Heart right ventricle (tissue), 16 donors: ENCODE measurements at regions not wholly inside any gene's neighbourhood (a gene's known extent, or its start where the extent isn't known, plus 50 kb on each side); places are given as distances from the start of the nearest gene placed in this dataset.

Experiments
- ATAC-seq, 8 donors: fragments of 200-7000 bp; cut with Tn5 transposase; one replicate each; pipeline ENCODE4 v1.9.1; 2020; ENCODE audit warnings: mild to moderate bottlenecking in 8 of 8, moderate library complexity in 8 of 8, moderate number of reproducible peaks in 1 of 8
- DNase-seq, 2 donors: peaks; one replicate each; pipeline ENCODE4 v3.0.0-alpha.2; 2020
- H3K27ac ChIP-seq, 10 donors: fragments of 200-600 bp; sonication (generic) in 2 of 10; one replicate each; pipeline versions ENCODE4 v1.5.0 to v1.8.0; 2020 to 2022; ENCODE audit warnings: mild to moderate bottlenecking in 3 of 10
- H3K27me3 ChIP-seq, 7 donors: fragments of 200-600 bp; one replicate each; pipeline ENCODE4 v1.8.0; 2021 to 2022; ENCODE audit warnings: mild to moderate bottlenecking in 2 of 7
- H3K36me3 ChIP-seq, 9 donors: fragments of 200-600 bp; sonication (generic) in 1 of 9; one replicate each; pipeline versions ENCODE4 v1.5.0 to v1.8.0; 2020 to 2022; ENCODE audit warnings: mild to moderate bottlenecking in 2 of 9
- H3K4me1 ChIP-seq, 9 donors: fragments of 200-600 bp; sonication (generic) in 1 of 9; one replicate each; pipeline versions ENCODE4 v1.5.0 to v1.8.0; 2020 to 2022; ENCODE audit warnings: mild to moderate bottlenecking in 4 of 9
- H3K4me3 ChIP-seq, 10 donors: fragments of 200-600 bp; sonication (generic) in 2 of 10; one replicate each; pipeline versions ENCODE4 v1.5.0 to v1.8.0; 2020 to 2022; ENCODE audit warnings: mild to moderate bottlenecking in 7 of 10, moderate library complexity in 2 of 10
- H3K9me3 ChIP-seq, 11 donors: fragments of 200-600 bp in 10 of 11; sonication (generic) in 2 of 11; one replicate each; pipeline versions ENCODE4 v1.5.0 to v1.8.0; 2013 to 2022; ENCODE audit warnings: mild to moderate bottlenecking in 2 of 11, control low read depth in 1 of 11, moderate library complexity in 1 of 11
- WGBS, 2 donors: extraction: QIAGEN DNeasy Blood & Tissue Kit; methylation state at CpG; one replicate each; pipeline ENCODE4 v1.1.7; 2013; ENCODE audit warnings: inconsistent platforms in 1 of 2; 5-methylcytosine and 5-hydroxymethylcytosine counted together
- intact Hi-C, 10 donors: fragments of 100-400 bp; cut with DNase I; formaldehyde crosslinking; loops; one replicate each; pipeline versions ENCODE4 v1.11.1 to v1.14.2; 2022
- TF ChIP-seq, protein P1 (sequence below), 9 donors: fragments of 200-600 bp; sonication (generic) in 2 of 9; IDR thresholded peaks; one replicate each; pipeline versions ENCODE4 v1.5.0 to v1.8.0; 2021 to 2022; ENCODE audit warnings: antibody characterized with exemption in 9 of 9, mild to moderate bottlenecking in 5 of 9, moderate library complexity in 1 of 9
- donor health status: Arrhythmogenic right ventricular cardiomyopathy.
- donor health status: ischemic (EF 13 %, LVEDD 7.1; RV severe dilation, severe dysfunction).
- donor health status: healthy with polysubstance abuse.
- donor health status: DM: no; HTN: yes; CAD: no.
- donor health status: DM: no; HTN: no; CAD: no.
- donor health status: ischemic (EF 25% LVEDD 6.9; RV normal size, moderate dysfunction).
- donor health status: ischemic (EF 25% LVEDD 5.7; RV mildly dilated, moderate dysfunction).
- donor health status: healthy.
- donor health status: DM: yes; HTN: yes; CAD: no.
- donor health status: Ischemic cardiomyopathy.
- donor health status: ischemic (EF 35%, LVEDD 5.7; RV mildly dilated, moderate dysfunction).
- donor health status: nonischemic (EF 11% LVEDD 7.7; RV severe dilation, severe dysfunction).
- donor health status: DM: yes; HTN: yes; CAD: no.
- donor health status: PGD.
- donor health status: ischemic (EF 29% LVEDD 5.4; RV normal size, mild dysfunction).
- donor health status: nonischemic (EF 23%, LVEDD 6.1; RV moderate dilation, normal function).

GRCh38 chr2:167675906-167676305, 571.5 kb downstream of the STK39 start:
- Histone ChIP-seq H3K4me3 (no peak overlapping the region), H3K36me3 (no peaks in the 10 kb centered on the region), H3K27me3 (no peaks in the 10 kb centered on the region), H3K27ac (no peak overlapping the region), H3K9me3 (peaks cover 0 to 18% (median 2%) of the 10 kb centered on the region in 11 donors), H3K4me1 (no peaks in the 10 kb centered on the region)
- ATAC-seq (no peak), DNase-seq (no peak)
- WGBS, 2 donors, result 71 to 81% methylated on average over 6 of the region's 6 CpGs
- TF ChIP-seq, protein P1, sequence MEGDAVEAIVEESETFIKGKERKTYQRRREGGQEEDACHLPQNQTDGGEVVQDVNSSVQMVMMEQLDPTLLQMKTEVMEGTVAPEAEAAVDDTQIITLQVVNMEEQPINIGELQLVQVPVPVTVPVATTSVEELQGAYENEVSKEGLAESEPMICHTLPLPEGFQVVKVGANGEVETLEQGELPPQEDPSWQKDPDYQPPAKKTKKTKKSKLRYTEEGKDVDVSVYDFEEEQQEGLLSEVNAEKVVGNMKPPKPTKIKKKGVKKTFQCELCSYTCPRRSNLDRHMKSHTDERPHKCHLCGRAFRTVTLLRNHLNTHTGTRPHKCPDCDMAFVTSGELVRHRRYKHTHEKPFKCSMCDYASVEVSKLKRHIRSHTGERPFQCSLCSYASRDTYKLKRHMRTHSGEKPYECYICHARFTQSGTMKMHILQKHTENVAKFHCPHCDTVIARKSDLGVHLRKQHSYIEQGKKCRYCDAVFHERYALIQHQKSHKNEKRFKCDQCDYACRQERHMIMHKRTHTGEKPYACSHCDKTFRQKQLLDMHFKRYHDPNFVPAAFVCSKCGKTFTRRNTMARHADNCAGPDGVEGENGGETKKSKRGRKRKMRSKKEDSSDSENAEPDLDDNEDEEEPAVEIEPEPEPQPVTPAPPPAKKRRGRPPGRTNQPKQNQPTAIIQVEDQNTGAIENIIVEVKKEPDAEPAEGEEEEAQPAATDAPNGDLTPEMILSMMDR (IDR thresholded peaks at IDR 0.05), result no peak
- intact Hi-C loops, result no loop called here

GRCh38 chr2:167670588-167670987, 576.8 kb downstream of the STK39 start:
- intact Hi-C loops, result no loop called here
- ATAC-seq (no peak), DNase-seq (no peak)
- WGBS, 2 donors, result 0% methylated on average over 1 of the region's 1 CpG
- Histone ChIP-seq H3K27me3 (no peaks in the 10 kb centered on the region), H3K9me3 (peaks cover 0 to 49% (median 14%) of the 10 kb centered on the region in 11 donors), H3K4me3 (no peak overlapping the region), H3K36me3 (no peaks in the 10 kb centered on the region), H3K4me1 (no peaks in the 10 kb centered on the region), H3K27ac (no peak overlapping the region)
- TF ChIP-seq, protein P1 (IDR thresholded peaks at IDR 0.05), result no peak

DNA sequence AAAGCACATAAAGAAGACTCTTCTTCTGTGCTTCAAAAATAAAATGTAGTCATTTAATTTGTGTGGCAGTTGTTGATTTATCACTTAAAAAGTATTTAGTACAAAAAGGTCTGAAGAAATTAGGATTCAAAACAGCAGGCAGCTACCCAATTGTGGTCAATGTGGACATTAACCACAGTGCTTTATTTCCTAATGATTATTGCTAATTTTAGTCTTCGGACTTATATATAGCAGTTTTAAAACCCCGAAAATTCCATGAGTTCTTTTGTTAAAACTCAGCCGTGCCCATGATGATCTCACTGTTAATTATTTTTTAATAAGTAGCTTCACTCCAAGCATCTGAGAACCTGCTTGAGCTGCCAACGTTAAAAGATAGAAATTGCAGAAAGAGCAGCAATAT, 594.3 kb downstream of the STK39 start:
- Histone ChIP-seq H3K27ac (no peak overlapping the region), H3K4me1 (no peaks in the 10 kb centered on the region), H3K4me3 (no peak overlapping the region), H3K9me3 (no peaks in the 10 kb centered on the region), H3K27me3 (no peaks in the 10 kb centered on the region), H3K36me3 (no peaks in the 10 kb centered on the region)
- DNase-seq, result no peak
- intact Hi-C loops, result no loop called here
- 72% methylated on average over 4 of the region's 4 CpGs for WGBS, 2 donors
- no peak for ATAC-seq
- TF ChIP-seq, protein P1 (IDR thresholded peaks at IDR 0.05), result no peak

DNA sequence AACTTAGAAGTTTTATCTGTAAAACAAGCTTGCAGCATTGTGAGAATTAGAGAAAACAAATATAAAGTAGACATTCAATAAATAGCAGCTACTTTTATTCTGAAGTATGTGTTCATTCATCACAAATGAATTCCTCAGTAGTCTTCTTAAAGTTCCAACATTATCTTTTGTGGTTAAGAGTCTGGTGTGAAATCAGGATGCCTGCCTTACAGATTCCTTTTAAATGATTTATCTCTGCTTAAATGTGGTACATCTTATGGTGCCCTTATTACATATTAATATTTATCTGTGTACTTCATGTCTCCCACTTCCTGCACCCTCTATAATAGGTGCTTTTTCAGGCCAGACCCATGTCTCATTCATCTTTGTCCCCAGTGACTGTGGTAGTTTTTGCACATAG, 595.0 kb downstream of the STK39 start:
- ATAC-seq (no peak), DNase-seq (no peak)
- TF ChIP-seq, protein P1 (IDR thresholded peaks at IDR 0.05), result no peak
- H3K4me1 ChIP-seq, result no peaks in the 10 kb centered on the region
- intact Hi-C loops, result no loop called here
- no peak overlapping the region for H3K27ac ChIP-seq
- H3K27me3 ChIP-seq, result no peaks in the 10 kb centered on the region
- H3K4me3 ChIP-seq, result no peak overlapping the region
- no peaks in the 10 kb centered on the region for H3K9me3 ChIP-seq
- H3K36me3 ChIP-seq, result no peaks in the 10 kb centered on the region
